ENCODE measurements at regions not wholly inside any gene's neighbourhood (a gene's known extent, or its start where the extent isn't known, plus 50 kb on each side); places are given as distances from the start of the nearest gene placed in this dataset.

DNA sequence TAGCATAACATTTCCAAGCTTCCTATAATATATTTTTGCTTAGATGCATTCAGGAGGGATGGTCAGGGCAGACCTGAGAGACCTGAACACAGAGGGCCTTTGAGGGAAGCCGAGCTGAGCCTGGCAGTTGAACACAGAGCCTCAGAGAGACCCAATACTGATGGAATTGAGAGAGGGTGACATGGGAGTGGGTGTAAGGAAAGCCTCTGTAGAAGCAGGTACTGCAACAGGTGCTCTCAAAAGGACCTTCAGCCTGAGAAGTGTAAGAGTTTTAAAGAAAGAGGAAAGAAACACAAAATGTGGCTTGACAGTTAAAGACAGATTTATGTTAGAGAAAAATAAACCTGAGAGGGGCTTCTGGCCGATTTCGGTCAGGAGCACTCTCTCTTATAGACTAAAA is 73.9 kb upstream of the PGBD5 start:
- TF ChIP-seq TAF1 (IDR thresholded peaks at IDR 0.05; ENCODE audit: low read depth, low read length) (no peak), POLR2A (IDR thresholded peaks at IDR 0.05; ENCODE audit: low read depth, low read length) (no peak), POLR2AphosphoS5 (IDR thresholded peaks at IDR 0.05; ENCODE audit: low read depth, low read length) (no peak)
